Occipital lobe (tissue), 1 donor: ENCODE measurements at regions not wholly inside any gene's neighbourhood (a gene's known extent, or its start where the extent isn't known, plus 50 kb on each side); places are given as distances from the start of the nearest gene placed in this dataset.
"Not testable (repeated sequence)": the region's sequence is repeated elsewhere in the genome, so short reads cannot be mapped to it uniquely, and the experiment has no call there.

ENCODE experiments used
- DNase-seq: peaks from one replicate; lab custom pipeline; 2025; lab: John Stamatoyannopoulos, UW

GRCh38 chr1:189616893-189617292, 860.8 kb downstream of the BRINP3 start:
- DNase-seq: peak; percentile 4

GRCh38 chr1:189619682-189620332, 857.9 kb downstream of the BRINP3 start:
- DNase-seq: no peak

GRCh38 chr1:189620471-189620870, 857.2 kb downstream of the BRINP3 start:
- no peak for DNase-seq

- no peak for DNase-seq
Measured at GRCh38 chr1:189623336-189623735, 854.3 kb downstream of the BRINP3 start.

- DNase-seq: no peak
Measured at GRCh38 chr1:189627427-189627826, 850.2 kb downstream of the BRINP3 start.

- no peak for DNase-seq
Measured at GRCh38 chr1:189628857-189629256, 848.8 kb downstream of the BRINP3 start.

- no peak for DNase-seq
Measured at GRCh38 chr1:189633658-189634057, 844.0 kb downstream of the BRINP3 start.

GRCh38 chr1:189637041-189637440, 840.6 kb downstream of the BRINP3 start:
- no peak for DNase-seq

GRCh38 chr1:189644156-189644555, 833.5 kb downstream of the BRINP3 start:
- not testable (repeated sequence) for DNase-seq

DNA sequence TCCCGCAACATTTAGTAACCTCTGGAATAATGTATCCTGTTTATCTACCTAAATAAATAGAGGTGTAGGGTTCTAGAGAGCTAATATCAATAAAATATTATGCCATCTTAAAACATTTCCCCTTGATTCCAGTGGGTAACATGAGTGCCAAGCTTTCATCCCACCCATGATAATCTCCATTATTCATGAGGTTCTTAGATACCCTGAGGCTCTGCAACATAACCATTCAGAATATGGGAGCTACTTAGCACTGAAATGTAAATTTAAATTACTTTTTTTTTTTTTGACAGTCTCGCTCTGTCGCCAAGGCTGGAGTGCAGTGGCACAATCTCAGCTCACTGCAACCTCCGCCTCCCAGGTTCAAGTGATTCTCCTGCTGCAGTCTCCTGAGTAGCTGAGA, 832.7 kb downstream of the BRINP3 start:
- DNase-seq: no peak

- DNase-seq: no peak
Measured at GRCh38 chr1:189646066-189646465, 831.6 kb downstream of the BRINP3 start.

- DNase-seq: no peak
Measured at GRCh38 chr1:189654906-189655305, 822.8 kb downstream of the BRINP3 start.

GRCh38 chr1:189656628-189657530, 820.8 kb downstream of the BRINP3 start:
- DNase-seq: no peak

GRCh38 chr1:189657715-189658114, 819.9 kb downstream of the BRINP3 start:
- no peak for DNase-seq

DNA sequence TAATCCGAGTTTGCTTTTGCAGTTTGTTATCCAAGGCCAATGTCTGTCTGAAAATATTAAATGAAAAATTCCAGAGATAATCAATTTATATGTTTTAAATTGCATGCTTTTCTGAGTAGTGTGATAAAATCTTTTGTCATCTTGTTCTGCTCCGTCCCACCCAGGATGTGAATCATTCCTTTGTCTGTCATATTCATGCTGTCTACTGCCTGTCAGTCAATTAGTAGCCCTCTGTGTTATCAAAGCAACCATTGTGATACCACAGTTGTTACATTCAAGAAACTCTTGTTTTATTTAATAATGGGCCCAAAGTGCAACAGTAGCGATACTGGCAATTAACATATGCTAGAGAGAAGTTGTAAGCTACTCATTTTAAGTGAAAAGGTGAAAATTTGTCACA, 819.3 kb downstream of the BRINP3 start:
- no peak for DNase-seq

GRCh38 chr1:189659731-189660130, 817.9 kb downstream of the BRINP3 start:
- no peak for DNase-seq

- no peak for DNase-seq
Measured at GRCh38 chr1:189662190-189662589, 815.5 kb downstream of the BRINP3 start.

DNA sequence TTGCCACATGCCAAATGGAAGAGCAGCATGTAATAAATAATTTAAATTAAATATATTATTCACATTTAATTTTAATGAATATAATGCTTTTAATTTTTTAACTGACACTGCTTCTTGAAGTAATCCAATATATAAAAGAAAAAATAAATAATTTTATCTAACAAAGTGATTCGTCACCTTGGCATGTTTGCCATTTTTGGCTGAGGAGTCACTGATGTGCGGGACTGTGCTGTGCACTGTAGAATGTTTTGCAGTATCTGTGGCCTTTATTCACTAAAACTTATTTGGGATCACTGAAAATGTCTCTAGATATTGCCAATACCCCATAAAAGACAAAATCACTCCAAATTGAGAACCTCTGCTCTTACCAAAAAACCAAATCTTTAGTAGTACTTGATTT, 807.8 kb downstream of the BRINP3 start:
- no peak for DNase-seq

DNA sequence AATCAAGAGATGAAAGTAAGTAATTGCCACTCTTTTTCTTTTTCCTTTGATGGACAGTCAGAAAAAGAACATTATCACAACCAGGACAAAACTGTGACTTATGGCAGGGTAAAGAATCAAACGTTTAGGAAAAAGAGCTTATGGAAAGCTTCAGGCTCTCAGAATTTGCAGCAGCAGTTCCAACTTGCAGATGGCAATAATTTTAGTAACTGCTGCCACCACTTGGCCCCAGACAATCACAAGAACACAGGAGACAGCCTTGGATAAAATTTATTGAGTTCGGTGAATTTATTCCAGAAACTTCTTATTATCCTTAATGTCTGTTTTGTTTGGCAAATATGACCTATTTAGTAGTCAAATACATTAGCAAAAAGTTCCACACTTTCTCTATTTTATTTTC, 804.4 kb downstream of the BRINP3 start:
- no peak for DNase-seq

- no peak for DNase-seq
Measured at GRCh38 chr1:189675712-189676244, 801.9 kb downstream of the BRINP3 start.

- DNase-seq: no peak
Measured at GRCh38 chr1:189678779-189679178, 798.9 kb downstream of the BRINP3 start.

DNA sequence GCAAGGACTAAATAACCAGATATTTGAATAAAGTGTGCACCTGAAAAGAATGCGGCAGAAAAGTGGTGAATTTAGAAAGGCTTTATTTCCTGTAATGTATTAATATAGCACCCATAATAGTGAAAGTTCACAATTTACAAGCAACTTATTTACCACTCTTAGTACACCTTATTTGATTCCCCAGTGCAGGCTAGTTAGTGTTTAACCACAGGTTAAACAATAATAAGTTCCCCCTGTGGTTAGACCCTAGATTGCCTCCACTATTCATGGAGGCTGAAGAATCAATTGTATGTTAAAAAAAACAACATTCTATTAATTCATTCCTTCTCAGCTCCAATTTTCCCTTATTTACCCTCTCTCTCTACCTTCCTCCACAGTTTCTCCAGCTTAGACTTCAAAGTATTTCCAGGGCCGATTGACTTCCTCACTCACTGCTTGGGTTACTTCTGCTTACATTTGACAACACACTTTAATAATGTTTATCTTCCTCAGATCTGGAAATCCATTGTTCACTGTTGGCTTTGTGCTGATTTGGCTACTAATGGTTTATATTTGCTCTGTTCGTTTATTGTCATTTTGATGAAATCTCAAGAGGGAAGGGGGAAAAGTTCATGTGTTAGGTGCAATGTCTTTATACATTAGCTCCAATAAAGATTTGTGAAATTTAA, 796.3 kb downstream of the BRINP3 start:
- no peak for DNase-seq
